Endodermal cell (in vitro differentiated cells): ENCODE measurements at regions not wholly inside any gene's neighbourhood (a gene's known extent, or its start where the extent isn't known, plus 50 kb on each side); places are given as distances from the start of the nearest gene placed in this dataset.

Experiments
- DNase-seq: peaks from one replicate; pipeline ENCODE4 v3.0.0-alpha.2; 2017
- H3K27ac ChIP-seq: 2 replicates; pipeline ENCODE4 v1.5.1; 2013; ENCODE audit warnings: mild to moderate bottlenecking, low read depth, low read length, moderate library complexity
- H3K27me3 ChIP-seq: 2 replicates; pipeline ENCODE4 v1.6.1; 2013; ENCODE audit warnings: mild to moderate bottlenecking, low read length, moderate library complexity; ENCODE audit not compliant: insufficient read depth, control insufficient read depth, poor library complexity, severe bottlenecking
- H3K36me3 ChIP-seq: 2 replicates; pipeline ENCODE4 v1.7.0; 2013; ENCODE audit warnings: mild to moderate bottlenecking, low read length, moderate library complexity; ENCODE audit not compliant: control insufficient read depth, insufficient read depth
- H3K4me1 ChIP-seq: one replicate; pipeline ENCODE4 v1.7.0; 2013; ENCODE audit warnings: low read length; ENCODE audit not compliant: control insufficient read depth, insufficient read depth
- H3K4me3 ChIP-seq: 2 replicates; pipeline ENCODE4 v1.5.1; 2013; ENCODE audit warnings: mild to moderate bottlenecking, low read length, moderate library complexity
- H3K9ac ChIP-seq: 2 replicates; pipeline ENCODE4 v1.6.1; 2013; ENCODE audit warnings: mild to moderate bottlenecking, low read length, moderate library complexity; ENCODE audit not compliant: poor library complexity, severe bottlenecking; ENCODE audit errors: extremely low read depth
- H3K9me3 ChIP-seq: 2 replicates; pipeline ENCODE4 v1.6.1; 2013; ENCODE audit warnings: mild to moderate bottlenecking, low read length, moderate library complexity; ENCODE audit not compliant: control insufficient read depth
- H3K27ac Mint-ChIP-seq: 2 replicates; pipeline ENCODE4 v1.8.0; 2020; ENCODE audit warnings: mixed read lengths
- H3K27me3 Mint-ChIP-seq: 2 replicates; pipeline ENCODE4 v1.8.0; 2021; ENCODE audit warnings: mild to moderate bottlenecking, mixed read lengths; ENCODE audit not compliant: insufficient read depth
- H3K36me3 Mint-ChIP-seq: 2 replicates; pipeline ENCODE4 v1.8.0; 2020; ENCODE audit warnings: low read depth, mixed read lengths
- H3K4me1 Mint-ChIP-seq: 2 replicates; pipeline ENCODE4 v1.8.0; 2020; ENCODE audit warnings: mixed read lengths
- H3K4me3 Mint-ChIP-seq: 2 replicates; pipeline ENCODE4 v1.8.0; 2020; ENCODE audit warnings: mild to moderate bottlenecking, moderate library complexity, mixed read lengths
- H3K9me3 Mint-ChIP-seq: 2 replicates; pipeline ENCODE4 v1.8.0; 2020; ENCODE audit warnings: mild to moderate bottlenecking, mixed read lengths
- WGBS, 2 experiments: methylation state at CpG; one replicate each; pipeline versions ENCODE4 v1.1.5 to v1.1.7; 2013; ENCODE audit warnings: missing lambda C conversion rate in 2 of 2, mixed read lengths in 1 of 2; ENCODE audit not compliant: insufficient coverage in 1 of 2, insufficient read length in 1 of 2; 5-methylcytosine and 5-hydroxymethylcytosine counted together
- TF ChIP-seq, protein P1 (sequence below): fragments of 200-600 bp; sonication (generic); conservative IDR thresholded peaks from 2 replicates; pipeline ENCODE4 v1.5.0; 2021; ENCODE audit warnings: antibody characterized with exemption, mild to moderate bottlenecking

DNA sequence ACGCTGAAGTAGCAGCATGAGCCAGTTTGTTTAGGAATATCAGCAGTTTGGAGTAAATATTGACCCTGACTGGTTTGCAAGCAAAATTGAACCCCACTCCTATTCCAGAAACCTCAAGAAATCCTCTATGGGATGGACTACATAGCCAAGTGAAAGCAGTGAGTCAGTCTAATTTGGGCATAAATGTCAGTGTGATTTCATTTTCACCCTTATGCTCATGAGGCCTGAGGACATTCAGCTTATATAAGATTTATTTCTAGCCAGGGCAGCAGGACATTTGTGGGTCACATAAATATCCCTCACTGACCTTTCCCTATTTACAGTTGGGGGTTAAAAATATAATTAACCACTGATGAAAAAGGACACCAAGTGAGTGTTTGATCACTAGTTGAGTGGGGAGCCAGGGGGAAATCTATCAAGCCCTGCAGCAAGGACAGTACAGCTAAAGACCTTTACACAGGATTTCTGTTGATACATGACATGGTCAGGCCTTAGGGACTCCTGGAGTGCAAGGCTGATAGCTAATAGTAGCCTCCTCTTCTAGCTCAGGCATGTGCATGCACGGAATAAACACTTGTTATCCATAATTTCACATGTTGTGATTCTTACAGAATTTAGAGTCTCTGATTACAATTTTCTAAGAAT is 996.9 kb upstream of the GRIA3 start:
- Mint-ChIP-seq H3K27ac (no peak overlapping the region), H3K9me3 (peaks cover 44% of the 10 kb centered on the region), H3K4me1 (no peaks in the 10 kb centered on the region), H3K27me3 (no peaks in the 10 kb centered on the region), H3K36me3 (peaks cover 38% of the 10 kb centered on the region), H3K4me3 (no peak overlapping the region)
- Histone ChIP-seq H3K27ac (no peak overlapping the region), H3K4me1 (no peaks in the 10 kb centered on the region), H3K9ac (no peak overlapping the region), H3K36me3 (no peaks in the 10 kb centered on the region), H3K4me3 (no peak overlapping the region), H3K9me3 (peaks cover 37% of the 10 kb centered on the region), H3K27me3 (no peaks in the 10 kb centered on the region)
- WGBS, 2 experiments = 88 to 100% methylated on average over 1 of the region's 2 CpGs
- TF ChIP-seq, protein P1, sequence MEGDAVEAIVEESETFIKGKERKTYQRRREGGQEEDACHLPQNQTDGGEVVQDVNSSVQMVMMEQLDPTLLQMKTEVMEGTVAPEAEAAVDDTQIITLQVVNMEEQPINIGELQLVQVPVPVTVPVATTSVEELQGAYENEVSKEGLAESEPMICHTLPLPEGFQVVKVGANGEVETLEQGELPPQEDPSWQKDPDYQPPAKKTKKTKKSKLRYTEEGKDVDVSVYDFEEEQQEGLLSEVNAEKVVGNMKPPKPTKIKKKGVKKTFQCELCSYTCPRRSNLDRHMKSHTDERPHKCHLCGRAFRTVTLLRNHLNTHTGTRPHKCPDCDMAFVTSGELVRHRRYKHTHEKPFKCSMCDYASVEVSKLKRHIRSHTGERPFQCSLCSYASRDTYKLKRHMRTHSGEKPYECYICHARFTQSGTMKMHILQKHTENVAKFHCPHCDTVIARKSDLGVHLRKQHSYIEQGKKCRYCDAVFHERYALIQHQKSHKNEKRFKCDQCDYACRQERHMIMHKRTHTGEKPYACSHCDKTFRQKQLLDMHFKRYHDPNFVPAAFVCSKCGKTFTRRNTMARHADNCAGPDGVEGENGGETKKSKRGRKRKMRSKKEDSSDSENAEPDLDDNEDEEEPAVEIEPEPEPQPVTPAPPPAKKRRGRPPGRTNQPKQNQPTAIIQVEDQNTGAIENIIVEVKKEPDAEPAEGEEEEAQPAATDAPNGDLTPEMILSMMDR = no peak
- DNase-seq = no peak

DNA sequence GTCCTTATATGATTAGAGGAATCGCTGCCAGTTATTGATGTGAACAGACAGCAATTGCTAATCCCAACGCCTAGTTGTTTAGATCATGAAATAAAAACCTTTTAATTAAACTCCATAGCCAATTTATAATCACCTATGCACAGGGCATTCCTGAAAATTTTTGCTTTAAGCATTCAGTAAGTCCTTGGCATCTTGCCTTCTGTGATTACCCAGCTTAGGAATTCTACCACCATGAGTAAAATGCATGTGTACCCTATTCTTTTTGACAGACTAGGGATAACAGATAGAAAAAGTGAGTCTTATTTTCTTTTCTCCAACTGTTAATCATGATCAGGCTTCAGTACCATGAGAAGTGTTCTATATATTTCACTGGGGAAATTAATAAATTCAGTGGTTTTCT is 995.3 kb upstream of the GRIA3 start:
- no peak overlapping the region for H3K27ac Mint-ChIP-seq
- peaks cover 24% of the 10 kb centered on the region for H3K36me3 Mint-ChIP-seq
- TF ChIP-seq, protein P1 = no peak
- Histone ChIP-seq H3K27me3 (no peaks in the 10 kb centered on the region), H3K27ac (no peak overlapping the region), H3K4me1 (no peaks in the 10 kb centered on the region), H3K36me3 (no peaks in the 10 kb centered on the region), H3K9ac (no peak overlapping the region), H3K4me3 (no peak overlapping the region), H3K9me3 (peaks cover 23% of the 10 kb centered on the region)
- DNase-seq = no peak
- H3K4me3 Mint-ChIP-seq = no peak overlapping the region
- no peaks in the 10 kb centered on the region for H3K27me3 Mint-ChIP-seq
- no peaks in the 10 kb centered on the region for H3K4me1 Mint-ChIP-seq
- peaks cover 34% of the 10 kb centered on the region for H3K9me3 Mint-ChIP-seq
- 90% methylated on average over 2 of the region's 2 CpGs; no CpG with 5 or more reads in 1 of the 2 experiments for WGBS, 2 experiments

DNA sequence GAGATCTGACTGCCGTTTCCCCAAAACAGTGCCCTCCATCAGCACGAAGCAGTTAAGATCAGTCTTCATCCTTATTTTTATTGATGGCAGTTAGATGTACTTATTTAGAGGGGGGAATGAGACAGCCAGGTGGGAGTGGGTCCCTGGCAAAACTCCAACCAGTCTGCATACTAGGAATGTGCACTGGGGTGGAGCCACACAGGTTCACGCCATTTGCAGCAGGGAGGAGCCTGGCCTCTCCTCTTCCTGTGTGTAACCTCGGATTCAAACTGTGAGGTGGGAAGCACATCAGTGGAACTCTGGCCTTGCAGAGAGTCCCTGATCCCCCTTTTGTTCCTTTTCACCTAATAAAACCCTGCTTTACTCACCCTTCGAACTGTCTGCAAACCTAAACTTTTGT is 987.7 kb upstream of the GRIA3 start:
- Histone ChIP-seq H3K9ac (no peak overlapping the region), H3K4me3 (no peak overlapping the region), H3K27ac (no peak overlapping the region), H3K9me3 (peaks cover 14% of the 10 kb centered on the region), H3K4me1 (no peaks in the 10 kb centered on the region), H3K27me3 (no peaks in the 10 kb centered on the region), H3K36me3 (no peaks in the 10 kb centered on the region)
- TF ChIP-seq, protein P1 = no peak
- Mint-ChIP-seq H3K27me3 (no peaks in the 10 kb centered on the region), H3K36me3 (peaks cover 17% of the 10 kb centered on the region), H3K9me3 (peaks cover 17% of the 10 kb centered on the region), H3K4me1 (peaks cover 11% of the 10 kb centered on the region), H3K27ac (no peak overlapping the region), H3K4me3 (no peak overlapping the region)
- DNase-seq = peak; percentile 57
- 94 to 100% methylated on average over 1 to 3 of the region's 5 CpGs for whole genome bisulfite sequencing, 2 experiments
